DOHH2 (cell line): ENCODE measurements at regions not wholly inside any gene's neighbourhood (a gene's known extent, or its start where the extent isn't known, plus 50 kb on each side); places are given as distances from the start of the nearest gene placed in this dataset.

Experiments used
- CTCF ChIP-seq: fragments of 200-600 bp; sonication (generic); IDR thresholded peaks from one replicate; pipeline ENCODE4 v1.5.1; 2014; ENCODE audit warnings: antibody characterized with exemption, mild to moderate bottlenecking, low read depth, low read length; ENCODE audit not compliant: poor library complexity, severe bottlenecking
- EZH2phosphoT487 ChIP-seq: fragments of 200-600 bp; sonication (generic); IDR thresholded peaks from 2 replicates; pipeline ENCODE4 v1.6.1; 2017; ENCODE audit warnings: borderline replicate concordance, mild to moderate bottlenecking, antibody characterized with exemption, low read length, moderate library complexity, mixed read lengths

- TF ChIP-seq CTCF (no peak), EZH2phosphoT487 (no peak)
Measured at GRCh38 chr2:67899187-67899586, 163.6 kb downstream of the C1D start.
